GF-D8 (cell line): ENCODE measurements at regions not wholly inside any gene's neighbourhood (a gene's known extent, or its start where the extent isn't known, plus 50 kb on each side); places are given as distances from the start of the nearest gene placed in this dataset.

ENCODE experiments used
- DNase-seq: peaks from one replicate; lab custom pipeline; 2025; lab: John Stamatoyannopoulos, UW

- DNase-seq = no peak
Measured at GRCh38 chr18:30342675-30343074, 699.9 kb downstream of the DSC3 start.

- DNase-seq = no peak
Measured at GRCh38 chr18:30334781-30335180, 707.8 kb downstream of the DSC3 start.

- DNase-seq = no peak
Measured at GRCh38 chr18:30333310-30333709, 709.2 kb downstream of the DSC3 start.

GRCh38 chr18:30328839-30329238, 713.7 kb downstream of the DSC3 start:
- DNase-seq = no peak

GRCh38 chr18:30302181-30302580, 740.4 kb downstream of the DSC3 start:
- no peak for DNase-seq

- DNase-seq = no peak
Measured at GRCh38 chr18:30298769-30299168, 743.8 kb downstream of the DSC3 start.

GRCh38 chr18:30288662-30289414, 753.7 kb downstream of the DSC3 start:
- DNase-seq = no peak

- no peak for DNase-seq
Measured at GRCh38 chr18:30280861-30281470, 761.6 kb downstream of the DSC3 start.

GRCh38 chr18:30280186-30280585, 762.4 kb downstream of the DSC3 start:
- no peak for DNase-seq

GRCh38 chr18:30277676-30278075, 764.9 kb downstream of the DSC3 start:
- DNase-seq = no peak

GRCh38 chr18:30271716-30272115, 770.8 kb downstream of the DSC3 start:
- DNase-seq = no peak

- no peak for DNase-seq
Measured at GRCh38 chr18:30265190-30265589, 777.4 kb downstream of the DSC3 start.

- no peak for DNase-seq
Measured at GRCh38 chr18:30254331-30254730, 788.2 kb downstream of the DSC3 start.

- no peak for DNase-seq
Measured at GRCh38 chr18:30248056-30248455, 794.5 kb downstream of the DSC3 start.

- DNase-seq = no peak
Measured at GRCh38 chr18:30245766-30246455, 796.6 kb downstream of the DSC3 start.

- peak; percentile 13 for DNase-seq
Measured at GRCh38 chr18:30234755-30235154, 807.8 kb downstream of the DSC3 start.

GRCh38 chr18:30211112-30211511, 831.4 kb downstream of the DSC3 start:
- no peak for DNase-seq

GRCh38 chr18:30208546-30208945, 834.0 kb downstream of the DSC3 start:
- no peak for DNase-seq

GRCh38 chr18:30192216-30192615, 850.3 kb downstream of the DSC3 start:
- no peak for DNase-seq

GRCh38 chr18:30186245-30186644, 856.3 kb downstream of the DSC3 start:
- no peak for DNase-seq

- DNase-seq = no peak
Measured at GRCh38 chr18:30177056-30177455, 865.5 kb downstream of the DSC3 start.

GRCh38 chr18:30175621-30176225, 866.8 kb downstream of the DSC3 start:
- DNase-seq = no peak

GRCh38 chr18:30175061-30175574, 867.4 kb downstream of the DSC3 start:
- no peak for DNase-seq
